ENCODE measurements at regions not wholly inside any gene's neighbourhood (a gene's known extent, or its start where the extent isn't known, plus 50 kb on each side); places are given as distances from the start of the nearest gene placed in this dataset.

GRCh38 chr11:41826085-41826484, 366.6 kb upstream of the LRRC4C start:
- no peaks in the 10 kb centered on the region for H3K9me3 ChIP-seq (ENCODE audit: insufficient read depth, low read length)
- no peak overlapping the region for H3K4me2 ChIP-seq (ENCODE audit: low read length)
- TF ChIP-seq EZH2phosphoT487 (IDR thresholded peaks at IDR 0.05; ENCODE audit: low read depth), result no peak

GRCh38 chr11:41836431-41836830, 377.0 kb upstream of the LRRC4C start:
- Histone ChIP-seq H2AFZ (ENCODE audit: low read depth, low read length) (no peak overlapping the region), H3K4me2 (ENCODE audit: low read length) (no peak overlapping the region), H4K20me1 (ENCODE audit: insufficient read depth, low read length) (no peaks in the 10 kb centered on the region), H3K27me3 (ENCODE audit: low read depth, low read length) (no peaks in the 10 kb centered on the region), H3K27ac (ENCODE audit: low read length) (no peak overlapping the region), H3K9ac (ENCODE audit: low read length) (no peak overlapping the region), H3K36me3 (replicated peaks; ENCODE audit: low read depth, low read length) (no peaks in the 10 kb centered on the region), H3K79me2 (ENCODE audit: low read length) (no peaks in the 10 kb centered on the region), H3K4me3 (ENCODE audit: low read length) (no peak overlapping the region), H3K9me3 (ENCODE audit: insufficient read depth, low read length) (no peaks in the 10 kb centered on the region), H3K4me1 (ENCODE audit: low read length) (no peaks in the 10 kb centered on the region)
- TF ChIP-seq EZH2phosphoT487 (IDR thresholded peaks at IDR 0.05; ENCODE audit: low read depth) (no peak), CTCF (IDR thresholded peaks at IDR 0.05; ENCODE audit: low read depth, low read length) (no peak)

More at GRCh38 chr11:41826085-41826484, 366.6 kb upstream of the LRRC4C start:
- Histone ChIP-seq H3K27me3 (ENCODE audit: low read depth, low read length) (no peaks in the 10 kb centered on the region), H3K27ac (ENCODE audit: low read length) (no peak overlapping the region), H3K4me1 (ENCODE audit: low read length) (no peaks in the 10 kb centered on the region), H3K9ac (ENCODE audit: low read length) (no peak overlapping the region), H3K4me3 (ENCODE audit: low read length) (no peak overlapping the region), H2AFZ (ENCODE audit: low read depth, low read length) (no peak overlapping the region), H4K20me1 (ENCODE audit: insufficient read depth, low read length) (no peaks in the 10 kb centered on the region), H3K36me3 (replicated peaks; ENCODE audit: low read depth, low read length) (no peaks in the 10 kb centered on the region), H3K79me2 (ENCODE audit: low read length) (no peaks in the 10 kb centered on the region)

- no peak overlapping the region for H3K4me3 ChIP-seq (ENCODE audit: low read length)
- H3K4me2 ChIP-seq (ENCODE audit: low read length), result no peak overlapping the region
- no peak overlapping the region for H2AFZ ChIP-seq (ENCODE audit: low read depth, low read length)
- no peaks in the 10 kb centered on the region for H3K4me1 ChIP-seq (ENCODE audit: low read length)
- H4K20me1 ChIP-seq (ENCODE audit: insufficient read depth, low read length), result no peaks in the 10 kb centered on the region
- H3K27me3 ChIP-seq (ENCODE audit: low read depth, low read length), result no peaks in the 10 kb centered on the region
- H3K9ac ChIP-seq (ENCODE audit: low read length), result no peak overlapping the region
- no peaks in the 10 kb centered on the region for H3K36me3 ChIP-seq (replicated peaks; ENCODE audit: low read depth, low read length)
- H3K27ac ChIP-seq (ENCODE audit: low read length), result no peak overlapping the region
- no peaks in the 10 kb centered on the region for H3K79me2 ChIP-seq (ENCODE audit: low read length)
- no peaks in the 10 kb centered on the region for H3K9me3 ChIP-seq (ENCODE audit: insufficient read depth, low read length)
- TF ChIP-seq CTCF (IDR thresholded peaks at IDR 0.05; ENCODE audit: low read depth, low read length) (no peak), EZH2phosphoT487 (IDR thresholded peaks at IDR 0.05; ENCODE audit: low read depth) (no peak)
Measured at GRCh38 chr11:41842673-41843072, 383.2 kb upstream of the LRRC4C start.

GRCh38 chr11:41845066-41845465, 385.6 kb upstream of the LRRC4C start:
- Histone ChIP-seq H3K27ac (ENCODE audit: low read length) (no peak overlapping the region), H3K27me3 (ENCODE audit: low read depth, low read length) (no peaks in the 10 kb centered on the region), H3K79me2 (ENCODE audit: low read length) (no peaks in the 10 kb centered on the region), H3K4me1 (ENCODE audit: low read length) (no peaks in the 10 kb centered on the region), H3K4me3 (ENCODE audit: low read length) (no peak overlapping the region), H3K36me3 (replicated peaks; ENCODE audit: low read depth, low read length) (no peaks in the 10 kb centered on the region), H3K9me3 (ENCODE audit: insufficient read depth, low read length) (no peaks in the 10 kb centered on the region), H3K9ac (ENCODE audit: low read length) (no peak overlapping the region), H3K4me2 (ENCODE audit: low read length) (no peak overlapping the region), H4K20me1 (ENCODE audit: insufficient read depth, low read length) (no peaks in the 10 kb centered on the region), H2AFZ (ENCODE audit: low read depth, low read length) (no peak overlapping the region)
- TF ChIP-seq CTCF (IDR thresholded peaks at IDR 0.05; ENCODE audit: low read depth, low read length), result peak; percentile 5; the same call in 1 of the 2 replicates
- TF ChIP-seq EZH2phosphoT487 (IDR thresholded peaks at IDR 0.05; ENCODE audit: low read depth), result no peak

- H3K4me1 ChIP-seq (ENCODE audit: low read length), result no peaks in the 10 kb centered on the region
- no peaks in the 10 kb centered on the region for H4K20me1 ChIP-seq (ENCODE audit: insufficient read depth, low read length)
- no peaks in the 10 kb centered on the region for H3K27me3 ChIP-seq (ENCODE audit: low read depth, low read length)
- no peaks in the 10 kb centered on the region for H3K9me3 ChIP-seq (ENCODE audit: insufficient read depth, low read length)
- no peak overlapping the region for H2AFZ ChIP-seq (ENCODE audit: low read depth, low read length)
- TF ChIP-seq CTCF (IDR thresholded peaks at IDR 0.05; ENCODE audit: low read depth, low read length) (no peak), EZH2phosphoT487 (IDR thresholded peaks at IDR 0.05; ENCODE audit: low read depth) (no peak)
- H3K27ac ChIP-seq (ENCODE audit: low read length), result no peak overlapping the region
- H3K9ac ChIP-seq (ENCODE audit: low read length), result no peak overlapping the region
- H3K79me2 ChIP-seq (ENCODE audit: low read length), result no peaks in the 10 kb centered on the region
- no peaks in the 10 kb centered on the region for H3K36me3 ChIP-seq (replicated peaks; ENCODE audit: low read depth, low read length)
- H3K4me2 ChIP-seq (ENCODE audit: low read length), result no peak overlapping the region
- no peak overlapping the region for H3K4me3 ChIP-seq (ENCODE audit: low read length)
Measured at GRCh38 chr11:41848349-41848748, 388.9 kb upstream of the LRRC4C start.

All from OCI-LY3 (cell line).